NB4 (cell line): ENCODE measurements at regions not wholly inside any gene's neighbourhood (a gene's known extent, or its start where the extent isn't known, plus 50 kb on each side); places are given as distances from the start of the nearest gene placed in this dataset.

ENCODE experiments used
- DNase-seq: peaks from one replicate; pipeline ENCODE4 v3.0.0; 2010; ENCODE audit warnings: low read depth
- H3K4me3 ChIP-seq: one replicate; pipeline ENCODE4 v1.5.1; 2011; ENCODE audit warnings: mild to moderate bottlenecking, low read depth, low read length, moderate library complexity
- MAX ChIP-seq: IDR thresholded peaks from 2 replicates; pipeline ENCODE4 v1.6.1; 2011; ENCODE audit warnings: low read depth, low read length
- MYC ChIP-seq: IDR thresholded peaks from 2 replicates; pipeline ENCODE4 v1.6.1; 2011; ENCODE audit warnings: low read depth, low read length
- POLR2A ChIP-seq: IDR thresholded peaks from 2 replicates; pipeline ENCODE4 v1.6.1; 2011; ENCODE audit warnings: mild to moderate bottlenecking; ENCODE audit not compliant: insufficient read length; ENCODE audit errors: extremely low read depth
- TF ChIP-seq, protein P1 (sequence below): IDR thresholded peaks from one replicate; pipeline ENCODE4 v1.5.1; 2012; ENCODE audit warnings: low read depth, low read length

DNA sequence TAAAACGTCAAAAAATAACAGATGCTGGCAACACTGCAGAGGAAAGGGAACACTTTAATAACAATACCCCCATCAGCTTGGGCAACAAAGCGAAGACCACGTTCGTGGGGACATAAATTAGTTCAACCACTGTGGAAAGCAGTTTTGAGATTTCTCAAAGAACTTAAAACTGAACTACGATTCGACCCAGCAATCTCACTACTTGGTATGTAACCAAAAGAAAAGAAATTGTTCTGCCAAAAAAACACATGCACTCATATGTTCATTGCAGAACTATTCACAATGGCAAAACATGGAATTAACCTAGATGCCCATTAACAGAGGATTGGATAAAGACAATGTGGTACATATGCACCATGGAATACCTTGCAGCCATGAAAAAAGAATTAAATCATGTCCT, 81.2 kb upstream of the RAP1B start:
- no peak overlapping the region for H3K4me3 ChIP-seq
- TF ChIP-seq MYC (no peak), MAX (no peak), POLR2A (no peak)
- TF ChIP-seq, protein P1, sequence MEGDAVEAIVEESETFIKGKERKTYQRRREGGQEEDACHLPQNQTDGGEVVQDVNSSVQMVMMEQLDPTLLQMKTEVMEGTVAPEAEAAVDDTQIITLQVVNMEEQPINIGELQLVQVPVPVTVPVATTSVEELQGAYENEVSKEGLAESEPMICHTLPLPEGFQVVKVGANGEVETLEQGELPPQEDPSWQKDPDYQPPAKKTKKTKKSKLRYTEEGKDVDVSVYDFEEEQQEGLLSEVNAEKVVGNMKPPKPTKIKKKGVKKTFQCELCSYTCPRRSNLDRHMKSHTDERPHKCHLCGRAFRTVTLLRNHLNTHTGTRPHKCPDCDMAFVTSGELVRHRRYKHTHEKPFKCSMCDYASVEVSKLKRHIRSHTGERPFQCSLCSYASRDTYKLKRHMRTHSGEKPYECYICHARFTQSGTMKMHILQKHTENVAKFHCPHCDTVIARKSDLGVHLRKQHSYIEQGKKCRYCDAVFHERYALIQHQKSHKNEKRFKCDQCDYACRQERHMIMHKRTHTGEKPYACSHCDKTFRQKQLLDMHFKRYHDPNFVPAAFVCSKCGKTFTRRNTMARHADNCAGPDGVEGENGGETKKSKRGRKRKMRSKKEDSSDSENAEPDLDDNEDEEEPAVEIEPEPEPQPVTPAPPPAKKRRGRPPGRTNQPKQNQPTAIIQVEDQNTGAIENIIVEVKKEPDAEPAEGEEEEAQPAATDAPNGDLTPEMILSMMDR, result no peak
- DNase-seq, result no peak

DNA sequence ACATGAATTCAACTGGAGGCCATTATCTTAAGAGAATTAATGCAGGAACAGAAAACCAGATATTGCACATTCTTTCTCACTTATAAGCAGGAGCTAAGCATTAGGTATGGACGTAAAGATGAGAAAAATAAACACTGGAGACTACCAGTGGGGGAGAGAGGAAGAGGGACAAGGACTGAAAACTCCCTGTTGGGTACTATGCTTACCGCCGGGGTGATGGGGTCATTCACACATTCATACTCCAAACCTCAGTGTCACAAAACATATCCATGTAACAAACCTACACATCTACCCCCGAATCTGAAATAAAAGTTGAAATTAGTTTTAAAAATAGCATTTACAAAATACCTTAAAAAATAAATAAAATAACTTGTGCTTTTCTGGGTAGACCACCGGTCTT, 80.8 kb upstream of the RAP1B start:
- H3K4me3 ChIP-seq, result no peak overlapping the region
- DNase-seq, result no peak
- no peak for TF ChIP-seq POLR2A
- TF ChIP-seq, protein P1, result no peak
- no peak for TF ChIP-seq MAX
- TF ChIP-seq MYC, result no peak

DNA sequence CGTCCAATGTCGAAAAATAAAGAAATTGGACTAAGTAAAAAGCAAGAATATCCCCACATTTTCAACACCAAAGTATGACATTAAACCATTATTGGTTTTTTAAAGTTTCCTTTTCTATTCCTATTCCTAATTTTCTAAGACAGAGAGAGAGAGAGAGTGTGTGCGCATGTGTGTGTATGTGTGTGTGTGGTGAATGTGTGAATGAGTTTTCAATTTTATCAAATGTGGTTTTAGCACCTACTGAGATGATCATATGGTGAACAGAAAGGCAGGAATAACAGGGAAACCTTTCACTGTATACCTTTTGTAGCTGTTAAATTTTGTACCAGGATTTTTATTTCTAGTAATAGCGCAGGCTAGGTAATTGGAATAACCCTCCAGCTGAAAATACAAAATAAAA, 80.4 kb upstream of the RAP1B start:
- no peak overlapping the region for H3K4me3 ChIP-seq
- TF ChIP-seq POLR2A (no peak), MYC (no peak), MAX (no peak)
- TF ChIP-seq, protein P1, result no peak
- DNase-seq, result no peak

DNA sequence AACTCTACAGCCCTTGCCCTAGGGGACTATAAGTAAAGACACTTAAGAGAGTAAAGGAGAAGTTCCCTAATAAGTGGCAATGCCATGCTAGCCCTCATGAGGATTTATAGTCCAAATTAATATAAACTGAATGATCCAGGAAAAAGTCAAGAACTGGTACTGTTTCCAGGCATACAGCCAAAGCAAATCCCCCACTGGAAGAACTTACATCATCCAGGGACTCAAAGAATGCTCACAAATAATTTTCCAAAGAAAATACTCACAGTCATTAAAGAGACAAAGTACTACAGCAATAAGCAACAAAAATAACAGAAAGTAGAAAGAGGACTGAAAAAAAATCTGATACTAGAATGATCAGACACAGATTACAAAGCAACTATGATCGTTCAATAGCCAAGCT, 79.7 kb upstream of the RAP1B start:
- no peak overlapping the region for H3K4me3 ChIP-seq
- no peak for TF ChIP-seq POLR2A
- no peak for DNase-seq

DNA sequence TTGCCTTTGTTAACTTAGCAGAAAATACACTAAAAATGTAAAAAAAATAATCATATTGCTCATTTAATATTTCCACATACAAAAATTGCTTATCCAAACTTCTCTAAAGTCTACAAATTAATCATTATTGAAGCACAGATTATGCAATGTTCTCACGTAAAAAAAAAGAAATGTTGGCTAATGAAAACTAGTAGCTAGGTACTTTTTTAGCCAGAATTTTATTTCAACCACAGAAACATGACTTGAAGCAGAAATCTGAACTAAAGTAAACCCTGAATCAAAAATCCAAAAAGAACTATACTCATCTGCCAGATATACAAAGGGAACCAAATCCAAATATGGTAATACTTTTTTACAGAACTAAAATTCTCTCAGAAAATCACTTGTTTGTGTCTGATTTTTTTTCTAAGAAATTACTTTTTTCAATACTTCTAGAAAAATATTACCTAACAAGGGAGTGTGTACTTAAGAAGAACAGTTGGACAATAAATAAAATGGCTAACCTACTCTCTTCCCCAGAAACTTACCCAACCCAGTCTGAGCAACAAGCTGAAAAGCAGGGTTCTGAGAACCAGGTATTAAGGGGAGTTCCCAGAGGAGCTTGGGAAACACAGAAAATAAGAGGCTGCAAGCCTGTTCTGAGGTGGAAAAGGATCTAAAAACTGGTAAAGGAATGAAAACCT, 78.4 kb upstream of the RAP1B start:
- no peak overlapping the region for H3K4me3 ChIP-seq
- no peak for DNase-seq
- TF ChIP-seq MYC (no peak), POLR2A (no peak), MAX (no peak)
- TF ChIP-seq, protein P1, result no peak

GRCh38 chr12:68532887-68533248, 77.8 kb upstream of the RAP1B start:
- TF ChIP-seq MYC (no peak), MAX (no peak), POLR2A (no peak)
- TF ChIP-seq, protein P1, result no peak
- no peak overlapping the region for H3K4me3 ChIP-seq
- DNase-seq, result no peak
